ENCODE measurements at regions not wholly inside any gene's neighbourhood (a gene's known extent, or its start where the extent isn't known, plus 50 kb on each side); places are given as distances from the start of the nearest gene placed in this dataset.

DNA sequence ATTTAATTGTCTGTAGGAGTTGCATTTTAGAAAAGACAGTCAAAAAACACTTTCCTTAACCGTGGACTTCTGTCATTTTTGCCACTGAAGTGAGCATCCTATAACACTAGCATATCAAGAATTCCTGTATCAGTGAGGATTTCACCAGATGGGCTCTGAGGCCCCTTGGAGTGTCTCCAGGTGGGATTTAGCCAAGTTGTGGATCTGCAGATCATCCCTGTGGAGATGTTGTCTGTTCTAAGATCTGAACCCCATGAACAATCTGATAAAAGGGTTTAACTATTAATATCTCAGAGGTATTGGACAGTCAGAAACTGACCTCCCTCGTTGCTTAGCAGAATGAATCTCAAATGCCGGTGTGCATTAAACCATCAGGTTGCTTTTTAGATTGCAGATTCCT, 165.0 kb upstream of the SRRM4 start:
- TF ChIP-seq POLR2AphosphoS5 (IDR thresholded peaks at IDR 0.05) (no peak), RAD21 (conservative IDR thresholded peaks at IDR 0.05) (no peak), EZH2 (IDR thresholded peaks at IDR 0.05; ENCODE audit: borderline replicate concordance, insufficient read depth, low read length, poor library complexity, severe bottlenecking) (no peak), EP300 (conservative IDR thresholded peaks at IDR 0.05; ENCODE audit: poor library complexity, severe bottlenecking) (no peak), TAF1 (IDR thresholded peaks at IDR 0.05; ENCODE audit: low read depth) (no peak), MXI1 (conservative IDR thresholded peaks at IDR 0.05; ENCODE audit: poor library complexity, severe bottlenecking) (no peak), SMC3 (conservative IDR thresholded peaks at IDR 0.05; ENCODE audit: poor library complexity) (no peak)
- TF ChIP-seq, protein P1, sequence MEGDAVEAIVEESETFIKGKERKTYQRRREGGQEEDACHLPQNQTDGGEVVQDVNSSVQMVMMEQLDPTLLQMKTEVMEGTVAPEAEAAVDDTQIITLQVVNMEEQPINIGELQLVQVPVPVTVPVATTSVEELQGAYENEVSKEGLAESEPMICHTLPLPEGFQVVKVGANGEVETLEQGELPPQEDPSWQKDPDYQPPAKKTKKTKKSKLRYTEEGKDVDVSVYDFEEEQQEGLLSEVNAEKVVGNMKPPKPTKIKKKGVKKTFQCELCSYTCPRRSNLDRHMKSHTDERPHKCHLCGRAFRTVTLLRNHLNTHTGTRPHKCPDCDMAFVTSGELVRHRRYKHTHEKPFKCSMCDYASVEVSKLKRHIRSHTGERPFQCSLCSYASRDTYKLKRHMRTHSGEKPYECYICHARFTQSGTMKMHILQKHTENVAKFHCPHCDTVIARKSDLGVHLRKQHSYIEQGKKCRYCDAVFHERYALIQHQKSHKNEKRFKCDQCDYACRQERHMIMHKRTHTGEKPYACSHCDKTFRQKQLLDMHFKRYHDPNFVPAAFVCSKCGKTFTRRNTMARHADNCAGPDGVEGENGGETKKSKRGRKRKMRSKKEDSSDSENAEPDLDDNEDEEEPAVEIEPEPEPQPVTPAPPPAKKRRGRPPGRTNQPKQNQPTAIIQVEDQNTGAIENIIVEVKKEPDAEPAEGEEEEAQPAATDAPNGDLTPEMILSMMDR (IDR thresholded peaks at IDR 0.05; ENCODE audit: poor library complexity, severe bottlenecking), result no peak
- TF ChIP-seq, protein P2, sequence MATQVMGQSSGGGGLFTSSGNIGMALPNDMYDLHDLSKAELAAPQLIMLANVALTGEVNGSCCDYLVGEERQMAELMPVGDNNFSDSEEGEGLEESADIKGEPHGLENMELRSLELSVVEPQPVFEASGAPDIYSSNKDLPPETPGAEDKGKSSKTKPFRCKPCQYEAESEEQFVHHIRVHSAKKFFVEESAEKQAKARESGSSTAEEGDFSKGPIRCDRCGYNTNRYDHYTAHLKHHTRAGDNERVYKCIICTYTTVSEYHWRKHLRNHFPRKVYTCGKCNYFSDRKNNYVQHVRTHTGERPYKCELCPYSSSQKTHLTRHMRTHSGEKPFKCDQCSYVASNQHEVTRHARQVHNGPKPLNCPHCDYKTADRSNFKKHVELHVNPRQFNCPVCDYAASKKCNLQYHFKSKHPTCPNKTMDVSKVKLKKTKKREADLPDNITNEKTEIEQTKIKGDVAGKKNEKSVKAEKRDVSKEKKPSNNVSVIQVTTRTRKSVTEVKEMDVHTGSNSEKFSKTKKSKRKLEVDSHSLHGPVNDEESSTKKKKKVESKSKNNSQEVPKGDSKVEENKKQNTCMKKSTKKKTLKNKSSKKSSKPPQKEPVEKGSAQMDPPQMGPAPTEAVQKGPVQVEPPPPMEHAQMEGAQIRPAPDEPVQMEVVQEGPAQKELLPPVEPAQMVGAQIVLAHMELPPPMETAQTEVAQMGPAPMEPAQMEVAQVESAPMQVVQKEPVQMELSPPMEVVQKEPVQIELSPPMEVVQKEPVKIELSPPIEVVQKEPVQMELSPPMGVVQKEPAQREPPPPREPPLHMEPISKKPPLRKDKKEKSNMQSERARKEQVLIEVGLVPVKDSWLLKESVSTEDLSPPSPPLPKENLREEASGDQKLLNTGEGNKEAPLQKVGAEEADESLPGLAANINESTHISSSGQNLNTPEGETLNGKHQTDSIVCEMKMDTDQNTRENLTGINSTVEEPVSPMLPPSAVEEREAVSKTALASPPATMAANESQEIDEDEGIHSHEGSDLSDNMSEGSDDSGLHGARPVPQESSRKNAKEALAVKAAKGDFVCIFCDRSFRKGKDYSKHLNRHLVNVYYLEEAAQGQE (IDR thresholded peaks at IDR 0.05; ENCODE audit: borderline replicate concordance), result no peak
